ENCODE measurements at regions not wholly inside any gene's neighbourhood (a gene's known extent, or its start where the extent isn't known, plus 50 kb on each side); places are given as distances from the start of the nearest gene placed in this dataset.

- H3K27ac Mint-ChIP-seq (ENCODE audit: unreplicated experiment): no peak overlapping the region
- no peak overlapping the region for H2AFZ ChIP-seq (ENCODE audit: low read depth, low read length)
- no peak overlapping the region for H3K4me3 ChIP-seq (ENCODE audit: insufficient read depth, low read depth, low read length)
Measured at GRCh38 chr12:33669349-33669748, 229.7 kb upstream of the SYT10 start.

GRCh38 chr12:33670284-33670683 lies 230.7 kb upstream of the SYT10 start:
- no peak overlapping the region for H3K27ac ChIP-seq (ENCODE audit: low read depth, low read length)
- H3K4me2 ChIP-seq (ENCODE audit: low read length): no peak overlapping the region
- H3K4me3 ChIP-seq (ENCODE audit: insufficient read depth, low read depth, low read length): no peak overlapping the region
- no peaks in the 10 kb centered on the region for H3K27me3 ChIP-seq (ENCODE audit: insufficient read depth, low read length)
- Mint-ChIP-seq H3K27ac (ENCODE audit: unreplicated experiment) (no peak overlapping the region), H3K9me3 (ENCODE audit: unreplicated experiment) (no peaks in the 10 kb centered on the region), H3K36me3 (ENCODE audit: low read depth, unreplicated experiment) (no peaks in the 10 kb centered on the region), H3K4me3 (ENCODE audit: unreplicated experiment) (no peak overlapping the region), H3K4me1 (ENCODE audit: low read depth, unreplicated experiment) (no peaks in the 10 kb centered on the region), H3K27me3 (ENCODE audit: low read depth, unreplicated experiment) (no peaks in the 10 kb centered on the region)
- no peaks in the 10 kb centered on the region for H3K9me3 ChIP-seq (ENCODE audit: insufficient read depth, low read depth, low read length)
- DNase-seq (ENCODE audit: low read depth) (no peak), FAIRE-seq (no peak)
- no peak overlapping the region for H2AFZ ChIP-seq (ENCODE audit: low read depth, low read length)
- H3K4me1 ChIP-seq (ENCODE audit: insufficient read depth, low read length): no peaks in the 10 kb centered on the region
- H3K79me2 ChIP-seq (ENCODE audit: insufficient read depth, low read length): no peaks in the 10 kb centered on the region
- no peak overlapping the region for H3K9ac ChIP-seq (ENCODE audit: low read length)
- H4K20me1 ChIP-seq (ENCODE audit: insufficient read depth, low read length): no peaks in the 10 kb centered on the region
- TF ChIP-seq EZH2 (IDR thresholded peaks at IDR 0.05; ENCODE audit: insufficient read depth, low read length): no peak
- TF ChIP-seq CTCF (IDR thresholded peaks at IDR 0.05; ENCODE audit: insufficient read depth, low read depth, low read length): no peak
- no peaks in the 10 kb centered on the region for H3K36me3 ChIP-seq (ENCODE audit: insufficient read depth, low read length)

More at GRCh38 chr12:33669349-33669748, 229.7 kb upstream of the SYT10 start:
- H3K9me3 Mint-ChIP-seq (ENCODE audit: unreplicated experiment): no peaks in the 10 kb centered on the region
- no peak overlapping the region for H3K9ac ChIP-seq (ENCODE audit: low read length)
- FAIRE-seq (no peak), DNase-seq (ENCODE audit: low read depth) (no peak)
- H3K4me3 Mint-ChIP-seq (ENCODE audit: unreplicated experiment): no peak overlapping the region
- H3K27me3 ChIP-seq (ENCODE audit: insufficient read depth, low read length): no peaks in the 10 kb centered on the region
- no peaks in the 10 kb centered on the region for H3K79me2 ChIP-seq (ENCODE audit: insufficient read depth, low read length)
- H4K20me1 ChIP-seq (ENCODE audit: insufficient read depth, low read length): no peaks in the 10 kb centered on the region
- H3K36me3 Mint-ChIP-seq (ENCODE audit: low read depth, unreplicated experiment): no peaks in the 10 kb centered on the region
- no peaks in the 10 kb centered on the region for H3K27me3 Mint-ChIP-seq (ENCODE audit: low read depth, unreplicated experiment)
- H3K4me1 ChIP-seq (ENCODE audit: insufficient read depth, low read length): no peaks in the 10 kb centered on the region
- no peak overlapping the region for H3K27ac ChIP-seq (ENCODE audit: low read depth, low read length)
- TF ChIP-seq EZH2 (IDR thresholded peaks at IDR 0.05; ENCODE audit: insufficient read depth, low read length) (no peak), CTCF (IDR thresholded peaks at IDR 0.05; ENCODE audit: insufficient read depth, low read depth, low read length) (no peak)
- no peaks in the 10 kb centered on the region for H3K36me3 ChIP-seq (ENCODE audit: insufficient read depth, low read length)
- no peak overlapping the region for H3K4me2 ChIP-seq (ENCODE audit: low read length)
- H3K9me3 ChIP-seq (ENCODE audit: insufficient read depth, low read depth, low read length): no peaks in the 10 kb centered on the region
- no peaks in the 10 kb centered on the region for H3K4me1 Mint-ChIP-seq (ENCODE audit: low read depth, unreplicated experiment)

GRCh38 chr12:33671676-33672075 lies 232.1 kb upstream of the SYT10 start:
- H3K4me1 Mint-ChIP-seq (ENCODE audit: low read depth, unreplicated experiment): no peaks in the 10 kb centered on the region
- no peak overlapping the region for H3K27ac Mint-ChIP-seq (ENCODE audit: unreplicated experiment)
- no peaks in the 10 kb centered on the region for H3K9me3 Mint-ChIP-seq (ENCODE audit: unreplicated experiment)
- Histone ChIP-seq H3K4me2 (ENCODE audit: low read length) (no peak overlapping the region), H3K27ac (ENCODE audit: low read depth, low read length) (no peak overlapping the region), H2AFZ (ENCODE audit: low read depth, low read length) (no peak overlapping the region), H4K20me1 (ENCODE audit: insufficient read depth, low read length) (no peaks in the 10 kb centered on the region), H3K4me3 (ENCODE audit: insufficient read depth, low read depth, low read length) (no peak overlapping the region), H3K9ac (ENCODE audit: low read length) (no peak overlapping the region), H3K27me3 (ENCODE audit: insufficient read depth, low read length) (no peaks in the 10 kb centered on the region), H3K36me3 (ENCODE audit: insufficient read depth, low read length) (no peaks in the 10 kb centered on the region), H3K9me3 (ENCODE audit: insufficient read depth, low read depth, low read length) (no peaks in the 10 kb centered on the region), H3K79me2 (ENCODE audit: insufficient read depth, low read length) (no peaks in the 10 kb centered on the region), H3K4me1 (ENCODE audit: insufficient read depth, low read length) (no peaks in the 10 kb centered on the region)
- FAIRE-seq (no peak), DNase-seq (ENCODE audit: low read depth) (no peak)
- no peak overlapping the region for H3K4me3 Mint-ChIP-seq (ENCODE audit: unreplicated experiment)
- no peaks in the 10 kb centered on the region for H3K27me3 Mint-ChIP-seq (ENCODE audit: low read depth, unreplicated experiment)
- TF ChIP-seq EZH2 (IDR thresholded peaks at IDR 0.05; ENCODE audit: insufficient read depth, low read length) (no peak), CTCF (IDR thresholded peaks at IDR 0.05; ENCODE audit: insufficient read depth, low read depth, low read length) (no peak)
- no peaks in the 10 kb centered on the region for H3K36me3 Mint-ChIP-seq (ENCODE audit: low read depth, unreplicated experiment)

Data from astrocyte (in vitro differentiated cells and primary cell).